Lower leg skin (tissue), 3 donors: ENCODE measurements at regions not wholly inside any gene's neighbourhood (a gene's known extent, or its start where the extent isn't known, plus 50 kb on each side); places are given as distances from the start of the nearest gene placed in this dataset.

Experiments used
- POLR2A ChIP-seq, 2 donors: fragments of 450-650 bp; IDR thresholded peaks; one replicate each; pipeline ENCODE4 v1.6.1; 2016 to 2017; ENCODE audit warnings: antibody characterized with exemption in 2 of 2, mild to moderate bottlenecking in 1 of 2, moderate library complexity in 1 of 2
- TF ChIP-seq, protein P1 (sequence below), 3 donors: fragments of 450-650 bp; IDR thresholded peaks; one replicate each; pipeline ENCODE4 v1.5.1; 2016; ENCODE audit warnings: antibody characterized with exemption in 3 of 3, mild to moderate bottlenecking in 3 of 3, moderate library complexity in 2 of 3

DNA sequence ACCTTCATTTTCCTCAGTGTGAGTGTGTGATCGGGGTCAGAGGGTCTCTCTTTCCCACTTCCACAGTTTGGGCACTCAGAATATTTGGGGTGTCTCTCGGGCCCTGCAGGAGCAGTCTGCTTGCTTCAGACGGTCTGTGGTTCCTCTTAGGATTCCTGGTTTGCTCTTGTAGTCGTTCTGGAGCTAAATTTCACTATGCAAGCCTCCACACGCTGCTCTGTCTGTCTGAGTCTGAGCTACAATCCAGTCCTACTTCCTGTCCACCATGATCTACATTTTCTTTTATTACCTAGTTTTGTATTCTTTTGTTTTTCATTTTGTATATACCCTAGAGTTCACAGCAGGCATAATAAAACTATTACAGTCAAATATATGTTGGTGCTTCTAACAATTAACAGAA is 1967.3 kb upstream of the NUDT12 start:
- TF ChIP-seq, protein P1, sequence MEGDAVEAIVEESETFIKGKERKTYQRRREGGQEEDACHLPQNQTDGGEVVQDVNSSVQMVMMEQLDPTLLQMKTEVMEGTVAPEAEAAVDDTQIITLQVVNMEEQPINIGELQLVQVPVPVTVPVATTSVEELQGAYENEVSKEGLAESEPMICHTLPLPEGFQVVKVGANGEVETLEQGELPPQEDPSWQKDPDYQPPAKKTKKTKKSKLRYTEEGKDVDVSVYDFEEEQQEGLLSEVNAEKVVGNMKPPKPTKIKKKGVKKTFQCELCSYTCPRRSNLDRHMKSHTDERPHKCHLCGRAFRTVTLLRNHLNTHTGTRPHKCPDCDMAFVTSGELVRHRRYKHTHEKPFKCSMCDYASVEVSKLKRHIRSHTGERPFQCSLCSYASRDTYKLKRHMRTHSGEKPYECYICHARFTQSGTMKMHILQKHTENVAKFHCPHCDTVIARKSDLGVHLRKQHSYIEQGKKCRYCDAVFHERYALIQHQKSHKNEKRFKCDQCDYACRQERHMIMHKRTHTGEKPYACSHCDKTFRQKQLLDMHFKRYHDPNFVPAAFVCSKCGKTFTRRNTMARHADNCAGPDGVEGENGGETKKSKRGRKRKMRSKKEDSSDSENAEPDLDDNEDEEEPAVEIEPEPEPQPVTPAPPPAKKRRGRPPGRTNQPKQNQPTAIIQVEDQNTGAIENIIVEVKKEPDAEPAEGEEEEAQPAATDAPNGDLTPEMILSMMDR (IDR thresholded peaks at IDR 0.05), result no peak
- TF ChIP-seq POLR2A (IDR thresholded peaks at IDR 0.05), result no peak
